DMS 273 treated with DMSO at 0.1 percent for 48 hours (cell line): ENCODE measurements at regions not wholly inside any gene's neighbourhood (a gene's known extent, or its start where the extent isn't known, plus 50 kb on each side); places are given as distances from the start of the nearest gene placed in this dataset.

Experiments used
- DNase-seq: peaks from one replicate; lab custom pipeline; 2025; lab: John Stamatoyannopoulos, UW

DNA sequence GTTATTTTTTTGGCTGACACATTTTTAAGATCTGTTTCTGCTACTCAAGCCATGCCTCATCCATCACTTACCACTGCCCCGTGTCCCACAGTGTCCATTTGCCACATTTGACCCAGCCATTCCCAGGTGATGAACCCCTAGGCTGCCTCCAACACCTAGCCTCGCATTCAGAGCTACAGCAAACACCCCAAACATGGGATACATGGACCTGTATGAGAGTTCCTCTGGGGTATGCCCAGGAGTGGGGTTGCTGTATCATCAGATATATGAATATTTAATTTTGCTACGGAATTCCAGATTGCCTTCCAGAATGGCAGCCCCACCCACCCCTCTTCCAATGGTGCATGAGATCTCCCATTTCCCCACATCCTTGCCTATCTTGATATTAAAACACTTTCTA, 190.1 kb upstream of the RNF32 start:
- DNase-seq = no peak

DNA sequence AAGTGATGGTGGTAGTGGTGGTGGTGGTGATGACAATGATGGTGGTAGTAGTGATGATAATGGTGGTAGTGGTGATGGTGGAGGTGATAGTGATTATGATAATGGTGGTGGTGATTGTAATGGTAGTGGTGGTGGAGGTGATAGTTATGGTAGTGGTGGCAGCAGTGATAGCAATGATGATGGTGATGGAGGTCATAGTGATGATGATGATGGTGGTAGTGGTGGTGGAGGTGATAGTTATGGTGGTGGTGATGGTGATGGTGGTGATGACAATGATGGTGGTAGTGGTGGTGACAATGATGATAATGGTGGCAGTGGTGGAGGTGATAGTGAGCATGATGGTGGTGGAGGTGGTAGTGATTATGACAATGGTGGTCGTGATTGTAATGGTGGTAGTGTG, 191.7 kb upstream of the RNF32 start:
- no peak for DNase-seq

DNA sequence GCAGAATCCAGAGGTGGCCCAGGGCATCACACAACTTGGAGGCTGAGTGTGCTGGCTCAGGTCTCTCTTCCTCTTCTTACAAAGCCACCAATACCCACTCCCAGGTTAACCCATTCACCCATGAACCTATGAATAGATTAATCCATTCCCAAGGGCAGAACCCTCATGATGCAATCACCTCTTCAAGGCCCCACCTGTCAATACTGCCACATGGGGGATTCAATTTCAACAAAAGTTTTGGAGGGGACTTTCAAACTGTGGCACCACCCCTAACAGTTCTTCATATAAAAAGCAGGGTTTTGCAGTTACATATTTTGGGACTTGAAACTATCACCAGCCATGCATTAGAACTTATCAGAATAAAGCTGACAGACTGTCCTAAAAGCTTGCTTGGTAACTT, 193.6 kb upstream of the RNF32 start:
- DNase-seq = no peak

DNA sequence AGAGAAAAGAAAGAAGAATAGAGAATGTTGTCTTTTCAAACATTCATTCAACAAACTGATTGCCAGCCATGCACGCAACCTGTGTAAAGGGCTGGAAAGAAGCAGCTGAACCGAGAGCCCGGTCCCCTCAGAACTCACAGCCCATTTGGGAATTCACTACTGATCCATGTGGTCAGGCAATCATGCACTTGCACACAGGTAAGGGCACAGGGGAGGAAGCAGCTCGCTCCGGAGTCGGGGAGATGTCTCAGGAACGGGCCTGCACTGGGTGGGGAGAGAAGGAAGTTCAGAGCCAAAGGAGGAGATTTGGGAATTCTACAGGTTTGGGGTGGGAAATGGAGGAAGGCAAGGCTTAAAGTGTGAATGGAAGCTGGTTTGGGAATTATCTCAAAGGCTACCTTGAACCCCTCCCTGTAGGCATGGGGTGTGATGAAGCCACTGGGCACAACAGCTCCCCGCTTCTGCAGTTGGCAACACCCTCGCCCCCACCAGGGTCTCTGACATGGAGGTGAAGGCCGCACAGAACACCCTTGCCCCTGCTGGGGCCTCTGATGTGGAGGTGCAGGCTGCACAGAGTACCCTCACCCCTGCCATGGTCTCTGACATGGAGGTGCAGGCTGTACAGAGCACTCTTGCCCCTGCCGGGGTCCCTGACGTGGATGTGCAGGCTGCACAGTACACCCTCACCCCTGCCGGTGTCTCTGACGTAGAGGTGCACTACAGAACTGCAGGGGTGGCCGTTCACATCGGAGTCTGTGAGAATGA, 194.4 kb upstream of the RNF32 start:
- DNase-seq = no peak

DNA sequence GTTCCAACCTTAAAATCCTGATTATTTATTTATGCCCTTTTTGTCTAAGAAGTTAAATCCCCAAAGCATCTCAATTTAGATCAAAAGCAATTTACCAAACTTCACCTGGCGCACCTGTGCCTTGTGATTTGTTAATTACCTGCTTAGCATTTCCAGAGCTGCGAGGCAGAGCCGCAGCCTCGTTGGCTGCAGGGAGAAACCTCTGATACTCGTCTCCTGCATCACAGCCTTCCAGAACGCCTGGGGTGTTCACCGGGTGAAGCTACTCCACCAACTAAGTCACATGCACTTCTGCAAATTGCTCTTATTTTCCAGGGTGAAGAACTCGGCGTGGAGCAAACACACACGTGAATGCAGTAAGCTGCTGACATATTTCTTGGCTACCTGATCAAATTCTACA, 198.1 kb upstream of the RNF32 start:
- DNase-seq = no peak

DNA sequence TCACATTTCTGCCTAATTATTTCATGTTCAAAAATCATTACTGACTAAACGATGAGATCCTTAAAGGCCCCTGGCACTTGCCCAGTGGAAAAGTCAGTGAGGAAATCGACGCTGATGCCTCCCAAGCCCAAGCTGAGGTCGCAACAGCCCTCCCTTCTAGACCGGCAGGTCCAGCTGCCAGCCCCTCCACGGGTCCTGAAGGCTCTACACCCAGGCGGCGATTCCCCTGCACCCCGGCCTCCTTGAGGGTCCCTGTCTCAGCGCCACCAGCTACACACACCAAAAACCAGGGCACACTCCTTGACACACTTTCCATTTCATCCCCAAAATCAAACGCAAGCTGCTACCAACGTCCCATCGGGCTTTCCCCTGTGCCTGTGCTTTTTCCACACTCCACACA, 200.1 kb upstream of the RNF32 start:
- DNase-seq = no peak

DNA sequence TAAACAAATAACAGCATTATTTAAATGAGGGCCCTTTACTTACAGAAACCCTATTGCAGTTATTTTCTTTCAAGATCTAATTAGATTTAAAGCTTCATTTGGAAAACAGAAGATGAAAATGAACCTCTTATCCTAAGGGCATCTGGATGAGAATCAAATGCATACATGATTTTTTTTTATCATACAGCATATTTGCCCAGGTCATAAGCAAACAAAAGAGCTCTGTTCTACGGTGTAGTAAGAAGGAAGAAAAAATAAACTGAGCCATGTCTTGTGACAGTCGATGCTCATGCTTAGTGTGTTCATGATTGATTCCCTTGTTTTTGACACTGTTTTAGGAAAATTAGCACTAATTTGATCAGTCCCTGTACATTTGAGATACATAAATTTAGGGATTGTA, 202.6 kb upstream of the RNF32 start:
- DNase-seq = no peak

DNA sequence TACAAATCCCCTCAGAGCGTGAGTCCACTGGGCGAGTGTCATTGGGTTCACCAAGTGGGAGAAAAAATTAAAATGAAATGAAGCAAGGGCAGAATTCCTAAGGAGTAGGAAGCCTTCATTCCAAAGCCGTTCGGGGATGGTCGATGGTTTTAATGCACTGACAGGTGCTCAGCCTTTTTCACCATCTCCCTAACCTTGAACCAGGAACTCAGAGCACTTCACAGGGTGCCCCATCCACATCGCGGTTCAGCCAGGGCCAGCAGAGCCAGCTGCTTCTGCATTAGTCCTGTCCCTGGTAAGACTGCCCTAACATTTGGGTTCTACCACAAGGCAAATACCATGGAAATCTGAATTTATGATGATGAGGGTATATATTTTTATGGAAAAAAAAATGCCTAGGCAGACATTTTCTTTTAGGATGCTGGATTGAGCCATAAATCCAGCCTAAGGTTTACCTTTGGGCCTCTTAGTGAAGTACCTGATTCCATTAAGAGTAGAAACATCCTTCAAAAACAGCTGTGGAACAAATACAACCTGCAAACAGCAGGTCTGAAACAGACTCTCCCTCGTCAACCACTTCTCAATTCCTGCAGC, 203.5 kb upstream of the RNF32 start:
- no peak for DNase-seq

DNA sequence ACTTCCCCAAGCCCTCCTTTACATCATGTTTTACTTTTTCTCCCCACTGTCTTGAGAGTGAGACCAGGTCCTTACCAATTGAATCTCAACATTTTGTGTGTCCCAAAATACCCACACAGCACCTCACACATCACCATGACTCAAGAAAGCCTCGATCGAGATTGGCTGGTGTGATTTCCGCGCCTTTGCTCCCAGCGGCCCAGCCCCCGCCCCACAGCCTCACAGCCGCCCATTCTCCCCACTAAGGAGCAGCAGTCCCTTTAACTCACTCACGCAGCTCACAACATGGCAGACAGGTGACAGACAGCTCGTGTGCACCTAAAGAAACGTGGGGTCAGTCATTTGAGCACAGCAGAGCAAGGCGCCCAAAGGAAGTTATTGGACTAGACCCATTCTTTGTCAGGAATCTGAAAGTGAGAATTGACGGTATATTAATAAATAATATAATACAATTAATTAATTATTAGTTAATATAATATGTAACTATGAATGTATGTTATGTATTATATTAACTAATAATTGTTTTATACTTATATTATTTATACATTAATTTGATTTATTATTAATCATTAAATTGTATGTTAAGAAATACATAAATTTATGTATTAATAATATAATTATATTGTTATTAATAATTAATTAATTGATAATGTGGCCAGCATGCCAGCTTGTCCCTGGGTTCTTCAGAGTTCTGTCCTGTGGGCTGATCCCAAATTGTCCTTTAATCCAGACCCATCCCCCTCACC, 204.9 kb upstream of the RNF32 start:
- DNase-seq = no peak

DNA sequence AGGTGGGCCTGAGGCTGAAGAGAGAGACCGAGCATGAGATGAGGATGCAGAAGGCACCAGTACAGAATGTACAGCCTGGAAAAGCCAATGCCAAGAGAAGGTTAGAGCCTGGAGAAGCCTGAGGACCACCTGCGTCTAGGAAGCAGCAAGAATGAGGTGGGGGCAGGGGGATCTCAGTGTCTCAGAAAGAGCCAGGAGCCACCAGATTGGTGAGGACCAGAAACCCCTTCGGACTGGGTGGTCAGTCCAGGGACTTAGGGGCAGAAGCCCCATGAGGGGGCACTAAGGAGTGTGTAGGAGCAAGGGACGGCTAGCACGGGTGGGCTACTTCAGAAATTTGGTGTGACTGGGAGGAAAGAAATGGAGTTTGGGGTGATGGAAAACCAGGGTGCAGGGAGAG, 205.9 kb upstream of the RNF32 start:
- no peak for DNase-seq

DNA sequence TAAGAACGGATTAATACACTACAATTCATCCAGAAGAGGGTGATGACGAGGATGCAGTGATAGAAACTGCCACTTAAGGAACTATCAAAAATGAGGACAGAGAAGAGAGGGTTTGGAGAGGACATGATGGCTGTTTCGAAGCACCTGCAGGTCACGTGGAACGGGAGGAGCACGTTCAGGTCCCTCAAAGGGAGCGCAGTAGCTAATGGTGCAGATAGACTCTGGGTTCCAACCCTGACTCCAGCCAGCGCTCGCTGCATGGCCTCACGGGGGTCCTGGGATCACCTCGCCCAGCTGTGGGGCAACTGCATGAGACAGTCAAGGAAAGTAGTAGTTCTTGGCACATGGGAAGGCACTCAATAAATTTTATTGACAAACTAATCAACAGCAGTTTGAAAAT, 208.6 kb upstream of the RNF32 start:
- no peak for DNase-seq

DNA sequence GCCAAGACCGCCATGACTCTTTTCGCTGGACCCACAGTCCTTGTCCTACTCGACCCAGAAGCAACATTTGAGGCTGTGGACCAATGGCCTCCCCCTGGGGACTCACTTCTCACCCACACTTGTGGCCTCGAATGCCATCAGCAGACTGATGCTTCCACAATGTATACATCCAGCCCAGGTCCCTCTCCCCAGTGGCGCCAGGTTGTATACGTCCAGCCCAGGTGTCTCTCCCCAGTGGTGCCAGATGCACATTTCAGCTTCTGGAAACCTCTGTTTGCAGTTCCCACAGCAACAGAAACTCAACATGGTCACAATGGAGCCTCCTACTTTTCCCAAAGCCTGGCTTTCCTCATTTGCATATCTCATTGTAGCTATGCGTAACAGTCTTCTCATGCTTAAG, 210.5 kb upstream of the RNF32 start:
- no peak for DNase-seq

DNA sequence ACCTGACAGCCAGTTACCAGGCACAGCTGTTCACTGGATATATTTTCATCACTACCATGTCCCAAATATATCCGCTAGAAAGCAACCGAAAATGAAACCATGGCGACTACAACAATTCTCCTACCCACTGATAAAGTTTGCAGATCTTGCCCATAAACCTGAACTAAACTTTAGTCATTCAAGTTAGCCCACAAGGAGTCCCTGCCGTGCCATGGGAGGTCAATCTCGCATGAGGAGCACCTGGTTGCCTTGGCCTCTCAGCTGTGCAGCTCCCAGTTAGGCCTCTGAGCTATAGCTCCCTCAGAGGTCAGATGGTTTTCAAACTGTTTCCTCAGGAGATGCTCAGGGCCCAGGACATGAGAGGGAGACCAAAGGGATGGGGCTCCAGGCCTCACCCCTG, 211.1 kb upstream of the RNF32 start:
- DNase-seq = no peak

DNA sequence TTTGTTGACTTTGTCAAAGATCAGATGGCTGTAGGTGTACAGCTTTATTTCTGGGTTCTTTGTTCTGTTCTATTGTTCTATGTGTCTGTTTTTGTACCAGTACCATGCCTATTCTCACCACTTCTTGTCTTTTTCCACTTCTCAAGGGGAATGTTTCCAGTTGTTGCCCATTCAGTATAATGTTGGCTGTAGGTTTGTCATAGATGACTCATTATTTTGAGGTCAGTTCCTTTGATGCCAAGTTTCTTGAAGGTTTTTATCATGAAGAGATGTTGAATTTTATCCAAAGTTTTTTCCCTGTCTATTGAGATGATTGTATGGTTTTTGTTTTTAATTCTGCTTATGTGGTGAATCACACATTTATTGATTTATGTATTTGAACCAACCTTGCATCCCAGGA, 216.7 kb upstream of the RNF32 start:
- DNase-seq = no peak

DNA sequence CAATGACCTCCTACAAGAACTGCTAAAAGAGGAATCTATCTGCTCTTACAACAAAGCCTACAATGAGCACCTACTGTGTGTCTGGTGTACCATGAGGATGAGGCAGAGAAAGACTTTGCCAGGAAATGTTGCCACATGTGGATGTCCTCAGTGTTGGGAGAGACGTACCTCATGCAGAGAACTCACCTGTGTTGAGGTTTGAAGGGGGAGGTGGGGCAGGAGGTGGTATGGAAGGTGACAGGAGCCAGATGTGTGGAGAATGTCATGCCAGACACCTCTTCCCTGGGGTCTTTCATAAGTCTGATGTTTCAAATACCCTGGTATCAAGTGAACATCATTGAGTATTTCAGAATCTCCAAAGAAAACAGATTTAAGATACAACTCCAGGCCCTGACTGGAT, 220.1 kb upstream of the RNF32 start:
- no peak for DNase-seq

DNA sequence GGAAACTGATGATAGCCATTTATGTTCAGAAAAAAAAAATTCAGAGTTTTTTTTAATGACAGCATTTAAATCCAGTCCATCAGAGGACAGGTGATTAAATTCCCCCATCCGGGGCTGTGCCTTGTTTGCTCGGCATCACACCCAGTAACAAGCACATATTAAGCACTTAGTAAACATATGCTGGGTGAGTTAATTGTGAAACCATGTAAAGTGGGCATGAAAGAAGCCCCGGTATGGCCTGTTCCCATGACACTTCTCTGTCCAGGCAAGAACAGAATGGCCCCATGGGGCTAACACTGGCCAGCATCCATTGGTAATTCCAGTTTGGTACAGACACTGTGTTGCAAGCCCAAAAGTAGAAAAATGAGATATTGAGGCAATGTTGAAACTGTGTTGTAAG, 220.8 kb upstream of the RNF32 start:
- no peak for DNase-seq

DNA sequence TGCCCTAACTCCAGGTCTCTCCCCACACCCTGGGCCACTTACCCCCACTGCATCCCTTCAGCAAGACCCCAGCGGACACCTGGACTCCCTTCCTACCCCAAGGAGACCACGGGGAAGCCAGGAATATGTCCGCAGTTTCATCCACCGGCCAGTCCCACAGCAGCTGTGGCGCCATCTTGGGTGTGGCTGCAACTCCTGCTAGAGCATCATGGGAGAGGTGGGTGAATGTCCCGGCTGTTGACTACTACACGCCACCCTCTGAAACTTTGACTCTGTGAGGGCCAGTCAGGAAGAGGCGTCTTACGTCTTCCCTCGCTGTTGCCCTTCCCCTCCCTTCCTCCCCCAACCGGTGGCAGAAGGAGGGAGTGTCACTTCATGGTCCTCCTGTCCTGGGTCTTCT, 238.3 kb upstream of the RNF32 start:
- DNase-seq = no peak

DNA sequence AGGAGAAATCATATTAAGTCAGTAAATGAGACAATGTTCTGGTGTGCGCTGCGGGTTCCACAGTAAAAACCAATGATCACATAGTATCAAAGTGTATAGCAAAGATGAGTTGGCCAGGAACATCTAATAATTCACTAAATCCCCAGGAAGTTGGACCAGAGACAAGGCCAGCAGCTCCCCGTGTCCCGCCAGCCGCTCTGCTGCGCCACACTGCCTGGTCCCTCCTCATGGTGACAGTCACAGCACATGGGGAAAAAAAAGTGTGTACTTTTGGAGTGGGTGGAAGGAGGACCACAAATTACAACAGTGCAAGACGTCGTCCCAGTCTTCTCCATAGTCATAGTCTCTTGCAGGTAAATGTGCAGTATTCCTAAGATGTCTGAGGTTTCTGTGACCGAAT, 239.0 kb upstream of the RNF32 start:
- DNase-seq = no peak

DNA sequence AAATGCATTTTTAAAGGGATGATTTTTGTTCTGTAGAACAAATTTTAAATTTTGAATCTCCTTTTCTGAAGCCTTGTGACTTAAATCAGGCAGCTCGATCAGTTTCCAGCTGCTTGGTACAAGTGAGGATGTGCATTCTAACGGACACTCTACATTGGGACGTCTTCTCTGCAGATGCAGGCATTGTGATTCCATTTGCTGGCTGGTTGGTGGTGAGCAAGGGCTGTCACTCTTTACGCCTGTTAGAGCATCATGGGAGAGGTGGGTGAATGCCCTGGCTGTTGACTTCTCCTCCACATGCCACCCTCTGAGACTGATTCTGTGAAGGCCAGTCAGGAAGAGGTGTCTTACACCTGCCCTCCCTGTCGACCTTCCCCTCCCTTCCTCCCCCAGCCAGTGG, 240.5 kb upstream of the RNF32 start:
- DNase-seq = no peak

DNA sequence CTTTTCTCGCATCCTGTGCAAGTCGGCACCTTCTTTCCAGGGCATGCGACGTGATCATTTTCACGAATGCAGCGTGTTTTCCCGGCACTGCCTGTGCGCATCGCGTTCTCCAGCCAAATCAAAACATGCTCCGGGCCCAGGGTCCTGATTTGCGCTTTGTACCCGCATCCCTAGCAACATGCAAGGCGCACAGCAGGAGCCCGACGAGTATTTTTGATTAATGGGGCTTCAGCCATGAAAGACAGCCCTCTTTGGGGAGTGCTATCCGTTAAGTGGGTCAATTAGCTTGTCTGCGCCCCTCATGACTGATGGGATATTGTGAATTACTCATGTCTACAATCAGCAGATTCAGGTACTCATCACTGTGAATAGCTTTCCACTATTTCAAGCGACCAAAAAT, 243.3 kb upstream of the RNF32 start:
- DNase-seq = no peak

DNA sequence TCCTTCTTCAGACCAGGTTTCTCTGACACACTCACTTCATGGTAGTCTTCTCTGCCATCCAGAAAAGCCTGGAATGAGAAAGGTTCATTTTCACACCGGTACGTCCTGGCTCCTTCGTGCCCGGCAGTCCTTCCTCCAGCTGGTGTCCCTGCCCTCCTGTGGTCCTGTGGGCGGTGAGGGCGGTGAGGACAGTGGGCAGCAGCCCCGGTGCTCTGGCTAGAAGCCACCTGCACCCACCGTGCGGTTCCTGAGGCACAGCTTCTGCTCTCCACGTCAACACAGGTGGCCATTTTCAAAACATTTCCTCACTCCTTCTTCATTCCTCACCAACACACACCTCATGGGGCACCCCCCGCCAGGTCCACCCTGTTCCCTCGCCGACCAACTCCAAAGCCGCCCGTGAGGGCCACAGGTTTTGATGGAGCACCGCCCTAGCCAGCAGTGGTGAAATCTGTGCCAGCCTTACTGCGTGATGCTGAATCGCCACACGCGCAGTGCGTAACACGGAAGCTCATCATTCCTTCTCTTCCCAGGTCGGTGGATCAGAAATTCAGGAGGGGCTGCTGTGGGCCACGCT, 251.4 kb upstream of the RNF32 start:
- no peak for DNase-seq

DNA sequence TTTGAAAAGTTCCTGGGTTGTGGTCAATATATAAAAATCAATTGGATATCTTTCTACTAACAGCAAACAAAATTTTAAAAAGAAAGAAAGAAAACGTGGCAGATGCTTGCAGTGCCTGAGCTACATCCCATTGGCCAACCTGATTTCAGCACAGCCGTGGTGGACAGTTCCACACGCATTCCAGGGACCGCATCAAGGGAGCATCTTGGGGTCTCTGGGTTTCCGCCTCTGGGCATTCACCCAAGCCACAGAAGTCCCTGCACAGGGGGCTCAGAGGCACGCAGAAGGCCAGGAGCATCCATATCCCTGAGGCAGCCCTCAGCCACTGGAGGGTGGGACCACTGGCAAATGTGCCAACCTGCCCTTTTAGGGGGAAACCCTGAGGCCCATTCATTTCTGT, 254.5 kb upstream of the RNF32 start:
- DNase-seq = no peak

DNA sequence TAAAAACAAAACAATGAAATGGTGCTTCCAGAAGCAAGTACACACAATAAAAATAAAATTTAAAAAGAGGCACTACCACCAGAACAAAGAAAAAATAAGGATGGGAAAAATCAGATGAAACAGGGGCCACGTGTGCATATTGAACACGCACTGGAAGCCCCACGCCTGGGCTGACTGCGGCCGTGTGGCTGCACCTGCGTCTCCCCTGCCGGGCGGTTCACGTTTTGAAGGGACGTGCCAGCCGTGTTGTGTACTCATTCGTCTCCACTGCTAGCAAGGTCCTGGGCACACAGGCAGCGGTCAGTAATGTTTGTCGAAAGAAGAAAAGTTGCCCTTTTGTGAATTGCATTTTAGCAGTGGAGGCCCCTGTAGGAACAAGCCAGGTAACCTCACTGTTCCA, 255.9 kb upstream of the RNF32 start:
- DNase-seq = no peak
